ENCODE measurements at regions not wholly inside any gene's neighbourhood (a gene's known extent, or its start where the extent isn't known, plus 50 kb on each side); places are given as distances from the start of the nearest gene placed in this dataset.

- TF ChIP-seq, protein P1, sequence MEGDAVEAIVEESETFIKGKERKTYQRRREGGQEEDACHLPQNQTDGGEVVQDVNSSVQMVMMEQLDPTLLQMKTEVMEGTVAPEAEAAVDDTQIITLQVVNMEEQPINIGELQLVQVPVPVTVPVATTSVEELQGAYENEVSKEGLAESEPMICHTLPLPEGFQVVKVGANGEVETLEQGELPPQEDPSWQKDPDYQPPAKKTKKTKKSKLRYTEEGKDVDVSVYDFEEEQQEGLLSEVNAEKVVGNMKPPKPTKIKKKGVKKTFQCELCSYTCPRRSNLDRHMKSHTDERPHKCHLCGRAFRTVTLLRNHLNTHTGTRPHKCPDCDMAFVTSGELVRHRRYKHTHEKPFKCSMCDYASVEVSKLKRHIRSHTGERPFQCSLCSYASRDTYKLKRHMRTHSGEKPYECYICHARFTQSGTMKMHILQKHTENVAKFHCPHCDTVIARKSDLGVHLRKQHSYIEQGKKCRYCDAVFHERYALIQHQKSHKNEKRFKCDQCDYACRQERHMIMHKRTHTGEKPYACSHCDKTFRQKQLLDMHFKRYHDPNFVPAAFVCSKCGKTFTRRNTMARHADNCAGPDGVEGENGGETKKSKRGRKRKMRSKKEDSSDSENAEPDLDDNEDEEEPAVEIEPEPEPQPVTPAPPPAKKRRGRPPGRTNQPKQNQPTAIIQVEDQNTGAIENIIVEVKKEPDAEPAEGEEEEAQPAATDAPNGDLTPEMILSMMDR (IDR thresholded peaks at IDR 0.05): no peak
- TF ChIP-seq EP300 (IDR thresholded peaks at IDR 0.05): no peak
These were observed 295.9 kb downstream of the GATA3 start for GRCh38 chr10:8350250-8350967.
